H1 (cell line): ENCODE measurements at regions not wholly inside any gene's neighbourhood (a gene's known extent, or its start where the extent isn't known, plus 50 kb on each side); places are given as distances from the start of the nearest gene placed in this dataset.

Source experiments
- CTCF ChIA-PET: fragments of 300-600 bp; sonication (Branson Sonifier 250); formaldehyde crosslinking; loops from one replicate; lab custom pipeline; 2021; ENCODE audit not compliant: partially characterized antibody; lab: Charles Lee
- POLR2A ChIA-PET: fragments of 300-600 bp; sonication (Branson Sonifier 250); formaldehyde crosslinking; loops from one replicate; lab custom pipeline; 2021; ENCODE audit warnings: inconsistent platforms; ENCODE audit not compliant: partially characterized antibody; lab: Charles Lee
- DNase-seq, 2 experiments: peaks; one replicate each; pipeline versions ENCODE4 v3.0.0 to v3.0.0-alpha.2; 2010 to 2022; ENCODE audit warnings: low spot score in 2 of 2, low read depth in 1 of 2, mixed read lengths in 1 of 2
- FAIRE-seq: peaks from 2 replicates; lab custom pipeline; 2011; peaks lifted over from hg19 to GRCh38; lab: Jason Lieb, UNC
- H2AFZ ChIP-seq: 2 replicates; pipeline ENCODE4 v1.8.1; 2012; ENCODE audit warnings: low read length, inconsistent platforms
- H2AK5ac ChIP-seq: 2 replicates; pipeline ENCODE4 v1.6.1; 2013; ENCODE audit warnings: low read depth, low read length
- H2BK120ac ChIP-seq: replicated peaks from 2 replicates; pipeline ENCODE3; 2013; ENCODE audit warnings: low read depth, low read length, inconsistent platforms
- H2BK12ac ChIP-seq: 2 replicates; pipeline ENCODE4 v1.6.1; 2013; ENCODE audit warnings: low read depth, low read length
- H2BK15ac ChIP-seq: 2 replicates; pipeline ENCODE4 v1.6.1; 2013; ENCODE audit warnings: low read length
- H2BK20ac ChIP-seq: 2 replicates; pipeline ENCODE4 v1.6.1; 2013; ENCODE audit warnings: low read length
- H2BK5ac ChIP-seq: 2 replicates; pipeline ENCODE4 v1.6.1; 2013; ENCODE audit warnings: low read depth, low read length
- H3K14ac ChIP-seq: 2 replicates; pipeline ENCODE4 v1.6.1; 2013; ENCODE audit warnings: inconsistent platforms; ENCODE audit not compliant: insufficient read length
- H3K18ac ChIP-seq: 2 replicates; pipeline ENCODE4 v1.6.1; 2013; ENCODE audit warnings: low read length; ENCODE audit errors: extremely low read depth
- H3K23ac ChIP-seq: 2 replicates; pipeline ENCODE4 v1.6.1; 2013; ENCODE audit warnings: inconsistent platforms; ENCODE audit not compliant: insufficient read length
- H3K23me2 ChIP-seq: 2 replicates; pipeline ENCODE4 v1.6.1; 2013; ENCODE audit warnings: low read depth, low read length
- H3K27ac ChIP-seq: 2 replicates; pipeline ENCODE4 v1.6.1; 2011; ENCODE audit warnings: low read depth, low read length, inconsistent platforms
- H3K27me3 ChIP-seq, 4 experiments: replicated peaks in 1 of 4; 1 replicate in 1 of 4; 2 replicates in 3 of 4; pipeline versions ENCODE4 v1.6.1 to v1.8.1; 2011 to 2013; ENCODE audit warnings: low read length in 3 of 4, mild to moderate bottlenecking in 3 of 4, inconsistent platforms in 2 of 4, mixed read lengths in 2 of 4, moderate library complexity in 1 of 4; ENCODE audit not compliant: control insufficient read depth in 3 of 4, insufficient read depth in 3 of 4; ENCODE audit errors: extremely low read depth in 1 of 4
- H3K36me3 ChIP-seq, 4 experiments: 2 replicates each; pipeline versions ENCODE4 v1.6.1 to v1.8.1; 2011 to 2013; ENCODE audit warnings: mild to moderate bottlenecking in 4 of 4, low read length in 3 of 4, moderate library complexity in 2 of 4, control low read depth in 1 of 4, inconsistent platforms in 1 of 4; ENCODE audit not compliant: insufficient read depth in 4 of 4, control insufficient read depth in 2 of 4
- H3K4ac ChIP-seq: replicated peaks from 2 replicates; pipeline ENCODE3; 2013; ENCODE audit warnings: low read length, low read depth, mixed read lengths, inconsistent platforms; ENCODE audit not compliant: insufficient read length
- H3K4me1 ChIP-seq, 4 experiments: replicated peaks in 1 of 4; 1 replicate in 1 of 4; 2 replicates in 3 of 4; pipeline versions ENCODE4 v1.6.1 to v1.8.1; 2011 to 2013; ENCODE audit warnings: low read length in 3 of 4, inconsistent platforms in 2 of 4, mixed read lengths in 1 of 4; ENCODE audit not compliant: insufficient read depth in 4 of 4, control insufficient read depth in 3 of 4
- H3K4me2 ChIP-seq, 2 experiments: 2 replicates each; pipeline versions ENCODE4 v1.6.1 to v1.8.1; 2011 to 2013; ENCODE audit warnings: low read depth in 2 of 2, low read length in 2 of 2, control low read depth in 1 of 2, inconsistent platforms in 1 of 2, mild to moderate bottlenecking in 1 of 2; ENCODE audit not compliant: insufficient read depth in 1 of 2
- H3K4me3 ChIP-seq, 4 experiments: fragments of 200-600, 300-600 bp in 1 of 4; sonication (generic), shearing (Covaris generic), sonication (Bioruptor Twin) in 1 of 4; 2 replicates each; pipeline versions ENCODE4 v1.5.1 to v1.8.1; 2011 to 2016; ENCODE audit warnings: low read length in 4 of 4, low read depth in 3 of 4, control low read depth in 2 of 4, inconsistent platforms in 2 of 4, mild to moderate bottlenecking in 2 of 4, mixed read lengths in 1 of 4, moderate library complexity in 1 of 4; ENCODE audit not compliant: insufficient read depth in 2 of 4; ENCODE audit errors: extremely low read depth in 1 of 4
- H3K56ac ChIP-seq: replicated peaks from 2 replicates; pipeline ENCODE3; 2013; ENCODE audit warnings: low read depth, mild to moderate bottlenecking, mixed read lengths, low read length, inconsistent platforms; ENCODE audit not compliant: insufficient read length
- H3K79me1 ChIP-seq: 2 replicates; pipeline ENCODE4 v1.6.1; 2013; ENCODE audit warnings: low read depth, low read length, control low read depth
- H3K79me2 ChIP-seq, 2 experiments: 2 replicates each; pipeline versions ENCODE4 v1.6.1 to v1.8.1; 2012 to 2013; ENCODE audit warnings: low read length in 2 of 2, mild to moderate bottlenecking in 2 of 2, inconsistent platforms in 1 of 2; ENCODE audit not compliant: insufficient read depth in 2 of 2, control insufficient read depth in 1 of 2
- H3K9ac ChIP-seq, 4 experiments: replicated peaks in 1 of 4; 1 replicate in 1 of 4; 2 replicates in 3 of 4; pipeline versions ENCODE4 v1.6.1 to v1.8.1; 2011 to 2013; ENCODE audit warnings: low read depth in 3 of 4, low read length in 3 of 4, control low read depth in 2 of 4, mild to moderate bottlenecking in 2 of 4, moderate library complexity in 2 of 4, inconsistent platforms in 1 of 4; ENCODE audit errors: extremely low read depth in 1 of 4
- H3K9me3 ChIP-seq, 2 experiments: 2 replicates each; pipeline versions ENCODE4 v1.6.1 to v1.8.1; 2012 to 2013; ENCODE audit warnings: mild to moderate bottlenecking in 2 of 2, moderate library complexity in 2 of 2, control low read depth in 1 of 2, inconsistent platforms in 1 of 2, low read depth in 1 of 2, low read length in 1 of 2, mixed read lengths in 1 of 2; ENCODE audit not compliant: insufficient read depth in 2 of 2
- H4K20me1 ChIP-seq, 2 experiments: replicated peaks in 1 of 2; 2 replicates each; pipeline versions ENCODE3 to v1.8.1; 2011 to 2013; ENCODE audit warnings: inconsistent platforms in 2 of 2, low read length in 2 of 2, mild to moderate bottlenecking in 1 of 2; ENCODE audit not compliant: insufficient read depth in 2 of 2, control insufficient read depth in 1 of 2
- H4K5ac ChIP-seq: 2 replicates; pipeline ENCODE4 v1.6.1; 2013; ENCODE audit warnings: low read length, low read depth, mixed read lengths, inconsistent platforms; ENCODE audit not compliant: insufficient read length
- H4K8ac ChIP-seq: 2 replicates; pipeline ENCODE4 v1.8.0; 2013; ENCODE audit warnings: mild to moderate bottlenecking, moderate library complexity, low read length, inconsistent platforms; ENCODE audit not compliant: insufficient read depth; ENCODE audit errors: extremely low read depth
- H4K91ac ChIP-seq: replicated peaks from 2 replicates; pipeline ENCODE3; 2013; ENCODE audit warnings: low read length, mixed read lengths, inconsistent platforms; ENCODE audit not compliant: insufficient read length
- ASH2L ChIP-seq: fragments of 200-600, 300-600 bp; sonication (generic); IDR thresholded peaks from one replicate; pipeline ENCODE4 v1.7.1; 2017; ENCODE audit warnings: low read length
- CBX8 ChIP-seq: fragments of 300-800, 300-1000 bp; sonication (generic); IDR thresholded peaks from 2 replicates; pipeline ENCODE4 v1.7.1; 2016; ENCODE audit warnings: low read depth, low read length, borderline replicate concordance
- EZH2 ChIP-seq: fragments of 200-600 bp; sonication (generic); IDR thresholded peaks from 2 replicates; pipeline ENCODE4 v1.7.1; 2012; ENCODE audit warnings: low read depth, mild to moderate bottlenecking, moderate library complexity, low read length, inconsistent platforms; ENCODE audit not compliant: severe bottlenecking
- FOSL1 ChIP-seq: IDR thresholded peaks from 2 replicates; pipeline ENCODE4 v1.6.1; 2011; ENCODE audit warnings: mild to moderate bottlenecking, low read depth, low read length, moderate library complexity; ENCODE audit not compliant: insufficient read depth
- GABPA ChIP-seq: IDR thresholded peaks from 2 replicates; pipeline ENCODE4 v1.6.1; 2011; ENCODE audit warnings: mild to moderate bottlenecking, low read length, moderate library complexity, borderline replicate concordance; ENCODE audit not compliant: insufficient read depth
- HDAC2 ChIP-seq, 2 experiments: fragments of 300-600 bp in 1 of 2; sonication (generic) in 1 of 2; IDR thresholded peaks; 2 replicates each; pipeline ENCODE4 v1.6.1; 2011 to 2012; ENCODE audit warnings: low read depth in 2 of 2, low read length in 2 of 2, mild to moderate bottlenecking in 2 of 2, moderate library complexity in 2 of 2, borderline replicate concordance in 1 of 2, inconsistent platforms in 1 of 2
- KDM1A ChIP-seq: fragments of 200-600, 300-600 bp; sonication (generic); IDR thresholded peaks from 2 replicates; pipeline ENCODE4 v1.7.1; 2016; ENCODE audit warnings: mild to moderate bottlenecking, low read length, borderline replicate concordance
- MAFK ChIP-seq: IDR thresholded peaks from 2 replicates; pipeline ENCODE4 v1.6.1; 2012; ENCODE audit warnings: low read depth, mild to moderate bottlenecking, improper control_type of control experiment, low read length
- POLR2A ChIP-seq, 2 experiments: IDR thresholded peaks; 1 replicate in 1 of 2; 2 replicates in 1 of 2; pipeline ENCODE4 v1.6.1; 2011; ENCODE audit warnings: low read depth in 2 of 2, low read length in 2 of 2, mild to moderate bottlenecking in 2 of 2; ENCODE audit errors: control extremely low read depth in 1 of 2
- RNF2 ChIP-seq: fragments of 200-900, 300-1000 bp; sonication (generic); IDR thresholded peaks from 2 replicates; pipeline ENCODE4 v1.7.1; 2016; ENCODE audit warnings: borderline replicate concordance, low read depth, mild to moderate bottlenecking, antibody characterized with exemption, low read length; ENCODE audit not compliant: poor library complexity, severe bottlenecking; ENCODE audit errors: missing control alignments
- SIN3A ChIP-seq, 2 experiments: IDR thresholded peaks in 1 of 2; conservative IDR thresholded peaks in 1 of 2; 2 replicates each; pipeline ENCODE4 v1.6.1; 2011 to 2012; ENCODE audit warnings: low read length in 2 of 2, improper control_type of control experiment in 1 of 2, low read depth in 1 of 2, mild to moderate bottlenecking in 1 of 2
- SRF ChIP-seq: IDR thresholded peaks from 2 replicates; pipeline ENCODE4 v1.6.1; 2011; ENCODE audit warnings: mild to moderate bottlenecking, low read depth, low read length, moderate library complexity
- TAF1 ChIP-seq: IDR thresholded peaks from 2 replicates; pipeline ENCODE4 v1.6.1; 2011; ENCODE audit warnings: mild to moderate bottlenecking, low read depth, low read length
- WGBS, 2 experiments: shearing (Covaris generic) in 1 of 2; methylation state at CpG; one replicate each; pipeline versions ENCODE4 v1.1.6 to v1.1.7; 2013 to 2015; ENCODE audit warnings: low lambda C conversion rate in 2 of 2, mixed read lengths in 2 of 2, inconsistent platforms in 1 of 2, low coverage in 1 of 2, missing lambda C conversion rate in 1 of 2; ENCODE audit not compliant: insufficient replicate concordance in 2 of 2, insufficient coverage in 1 of 2, insufficient read length in 1 of 2; ENCODE audit errors: extremely low coverage in 1 of 2, missing lambda C conversion rate in 1 of 2; 5-methylcytosine and 5-hydroxymethylcytosine counted together

DNA sequence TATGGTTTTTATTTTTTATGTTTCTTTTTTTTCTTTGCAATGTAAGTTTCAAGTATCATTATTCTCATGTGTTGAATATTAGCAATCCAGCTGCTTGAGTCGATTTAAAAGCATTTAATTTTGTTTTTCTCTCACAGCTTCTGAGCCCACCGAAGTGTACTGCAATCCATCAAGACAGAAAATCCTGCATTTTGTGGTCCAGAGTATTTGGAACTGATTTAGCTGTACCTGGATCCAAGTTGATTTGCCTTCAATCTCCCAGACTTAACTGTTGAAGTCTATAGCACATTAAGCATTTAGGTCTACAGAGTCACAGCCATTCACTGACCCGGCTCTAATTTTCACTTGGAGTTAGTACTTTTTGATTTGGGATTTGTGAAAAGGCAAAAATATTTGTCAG lies 622.9 kb upstream of the ADAMTS5 start:
- Histone ChIP-seq H3K9ac (no peak overlapping the region), H2BK5ac (no peak overlapping the region), H3K4me3 (no peak overlapping the region), H2BK120ac (no peak overlapping the region), H3K4ac (no peak overlapping the region), H3K14ac (no peak overlapping the region), H4K8ac (no peak overlapping the region), H3K36me3 (no peaks in the 10 kb centered on the region), H2AFZ (no peak overlapping the region), H2BK20ac (no peak overlapping the region), H4K20me1 (no peaks in the 10 kb centered on the region), H4K91ac (no peak overlapping the region), H3K4me1 (no peaks in the 10 kb centered on the region), H3K18ac (no peak overlapping the region), H3K23ac (no peak overlapping the region), H3K27me3 (no peaks in the 10 kb centered on the region), H2AK5ac (no peak overlapping the region), H3K4me2 (no peak overlapping the region), H3K79me1 (no peaks in the 10 kb centered on the region), H3K23me2 (no peaks in the 10 kb centered on the region), H3K56ac (no peak overlapping the region), H3K27ac (no peak overlapping the region), H4K5ac (no peak overlapping the region), H3K79me2 (no peaks in the 10 kb centered on the region), H3K9me3 (no peaks in the 10 kb centered on the region), H2BK15ac (no peak overlapping the region), H2BK12ac (no peak overlapping the region)
- FAIRE-seq (no peak), DNase-seq (no peak)
- TF ChIP-seq ASH2L = no peak
- no peak for TF ChIP-seq TAF1
- no peak for TF ChIP-seq EZH2
- TF ChIP-seq HDAC2 (IDR thresholded peaks at IDR 0.05; ENCODE audit: borderline replicate concordance in 1 of 2, low read depth in 2 of 2, low read length in 2 of 2) = no peak
- TF ChIP-seq KDM1A = no peak
- TF ChIP-seq SIN3A (conservative IDR thresholded peaks at IDR 0.05 in 1 of 2, IDR thresholded peaks at IDR 0.05 in 1 of 2; ENCODE audit: low read depth in 1 of 2, low read length in 2 of 2) = no peak
- TF ChIP-seq SRF = no peak
- TF ChIP-seq CBX8 = no peak
- no peak for TF ChIP-seq FOSL1
- no peak for TF ChIP-seq MAFK
- TF ChIP-seq POLR2A (IDR thresholded peaks at IDR 0.05; ENCODE audit: control extremely low read depth in 1 of 2, low read depth in 2 of 2, low read length in 2 of 2) = no peak
- no peak for TF ChIP-seq GABPA
- no peak for TF ChIP-seq RNF2
- ChIA-PET CTCF (no interaction called here), POLR2A (no interaction called here)
- 96% methylated on average over 3 of the region's 3 CpGs; no CpG with 5 or more reads in 1 of the 2 experiments for WGBS, 2 experiments
